ENCODE measurements at regions not wholly inside any gene's neighbourhood (a gene's known extent, or its start where the extent isn't known, plus 50 kb on each side); places are given as distances from the start of the nearest gene placed in this dataset.

DNA sequence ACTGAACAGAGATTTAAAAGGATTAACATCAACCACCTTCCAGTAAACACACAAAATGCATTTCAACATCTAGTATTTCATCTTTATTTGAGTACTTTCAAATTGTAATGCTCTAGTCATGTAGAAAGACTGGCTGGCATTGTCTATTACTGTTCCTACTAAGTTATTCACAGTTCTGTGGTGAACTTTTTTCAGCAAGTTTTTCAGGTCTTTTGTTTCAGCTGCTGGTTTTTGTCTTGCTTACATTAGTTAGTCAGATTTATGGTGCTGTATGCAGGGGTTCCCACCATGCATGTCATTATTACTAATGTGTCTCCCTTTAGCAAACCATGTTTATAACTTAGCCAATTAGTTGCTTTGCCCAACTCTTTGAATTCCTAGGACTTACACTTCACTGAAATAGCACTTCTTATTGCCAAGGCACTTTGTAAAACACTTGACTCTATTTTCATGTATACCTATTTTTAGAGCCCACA, 253.4 kb upstream of the KITLG start:
- TF ChIP-seq, protein P1, sequence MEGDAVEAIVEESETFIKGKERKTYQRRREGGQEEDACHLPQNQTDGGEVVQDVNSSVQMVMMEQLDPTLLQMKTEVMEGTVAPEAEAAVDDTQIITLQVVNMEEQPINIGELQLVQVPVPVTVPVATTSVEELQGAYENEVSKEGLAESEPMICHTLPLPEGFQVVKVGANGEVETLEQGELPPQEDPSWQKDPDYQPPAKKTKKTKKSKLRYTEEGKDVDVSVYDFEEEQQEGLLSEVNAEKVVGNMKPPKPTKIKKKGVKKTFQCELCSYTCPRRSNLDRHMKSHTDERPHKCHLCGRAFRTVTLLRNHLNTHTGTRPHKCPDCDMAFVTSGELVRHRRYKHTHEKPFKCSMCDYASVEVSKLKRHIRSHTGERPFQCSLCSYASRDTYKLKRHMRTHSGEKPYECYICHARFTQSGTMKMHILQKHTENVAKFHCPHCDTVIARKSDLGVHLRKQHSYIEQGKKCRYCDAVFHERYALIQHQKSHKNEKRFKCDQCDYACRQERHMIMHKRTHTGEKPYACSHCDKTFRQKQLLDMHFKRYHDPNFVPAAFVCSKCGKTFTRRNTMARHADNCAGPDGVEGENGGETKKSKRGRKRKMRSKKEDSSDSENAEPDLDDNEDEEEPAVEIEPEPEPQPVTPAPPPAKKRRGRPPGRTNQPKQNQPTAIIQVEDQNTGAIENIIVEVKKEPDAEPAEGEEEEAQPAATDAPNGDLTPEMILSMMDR (IDR thresholded peaks at IDR 0.05), result no peak
- TF ChIP-seq POLR2A (IDR thresholded peaks at IDR 0.05), result no peak

Measured in lower leg skin (tissue), 3 donors.